ENCODE measurements at regions not wholly inside any gene's neighbourhood (a gene's known extent, or its start where the extent isn't known, plus 50 kb on each side); places are given as distances from the start of the nearest gene placed in this dataset.

- H3K36me3 ChIP-seq (replicated peaks in 1 of 2; ENCODE audit: control insufficient read depth in 1 of 2, insufficient read depth in 2 of 2, low read length in 1 of 2): no peaks in the 10 kb centered on the region
- no peak overlapping the region for H3K27ac ChIP-seq (ENCODE audit: low read depth in 2 of 2, low read length in 1 of 2)
- H3F3A ChIP-seq (replicated peaks; ENCODE audit: insufficient read depth): no peaks in the 10 kb centered on the region
- H4K20me1 ChIP-seq (ENCODE audit: insufficient read depth): no peaks in the 10 kb centered on the region
- H3K9me2 ChIP-seq: no peaks in the 10 kb centered on the region
- H3K4me1 ChIP-seq (ENCODE audit: control insufficient read depth in 1 of 2, insufficient read depth in 2 of 2, low read depth in 1 of 2, low read length in 1 of 2): peaks cover 0 to 6% of the 10 kb centered on the region in 2 experiments; a peak in 1 of 4 replicates
- ChIA-PET CTCF (no interaction called here), POLR2A (no interaction called here)
- H3K79me2 ChIP-seq (ENCODE audit: insufficient read depth): no peaks in the 10 kb centered on the region
- no peak overlapping the region for H2AFZ ChIP-seq (ENCODE audit: low read depth)
- H3K4me3 ChIP-seq (ENCODE audit: low read depth in 2 of 2, low read length in 1 of 2): no peak overlapping the region
- H3K4me2 ChIP-seq: no peak overlapping the region
- DNase-seq: no peak
- H3K27me3 ChIP-seq (ENCODE audit: insufficient read depth): no peaks in the 10 kb centered on the region
- H3K9me3 ChIP-seq: no peaks in the 10 kb centered on the region
- TF ChIP-seq RAD21 (IDR thresholded peaks at IDR 0.05; ENCODE audit: low read length): no peak
- no peak for TF ChIP-seq NRF1 (IDR thresholded peaks at IDR 0.05; ENCODE audit: low read depth, low read length)
- no peak for TF ChIP-seq SMC3 (IDR thresholded peaks at IDR 0.05; ENCODE audit: low read depth, low read length)
- no peak for TF ChIP-seq MAX (IDR thresholded peaks at IDR 0.05; ENCODE audit: low read depth)
- no peak for TF ChIP-seq ELF1 (IDR thresholded peaks at IDR 0.05)
- no peak for TF ChIP-seq PBX3 (IDR thresholded peaks at IDR 0.05)
- TF ChIP-seq CHD2 (IDR thresholded peaks at IDR 0.05; ENCODE audit: low read length, partially characterized antibody): no peak
- no peak overlapping the region for H3K9ac ChIP-seq
These were observed 330.5 kb downstream of the BUD13 start for GRCh38 chr11:116442238-116442752.

- Histone ChIP-seq H3K36me3 (replicated peaks in 1 of 2; ENCODE audit: control insufficient read depth in 1 of 2, insufficient read depth in 2 of 2, low read length in 1 of 2) (no peaks in the 10 kb centered on the region), H3F3A (replicated peaks; ENCODE audit: insufficient read depth) (no peaks in the 10 kb centered on the region), H4K20me1 (ENCODE audit: insufficient read depth) (no peaks in the 10 kb centered on the region), H3K27ac (ENCODE audit: low read depth in 2 of 2, low read length in 1 of 2) (no peak overlapping the region; a peak in 1 of 4 replicates), H3K9ac (no peak overlapping the region), H3K27me3 (ENCODE audit: insufficient read depth) (no peaks in the 10 kb centered on the region), H3K4me1 (ENCODE audit: control insufficient read depth in 1 of 2, insufficient read depth in 2 of 2, low read depth in 1 of 2, low read length in 1 of 2) (peaks cover 0 to 6% of the 10 kb centered on the region in 2 experiments; a peak in 1 of 4 replicates), H3K9me2 (no peaks in the 10 kb centered on the region), H3K4me3 (ENCODE audit: low read depth in 2 of 2, low read length in 1 of 2) (no peak overlapping the region), H3K9me3 (no peaks in the 10 kb centered on the region), H3K4me2 (no peak overlapping the region), H2AFZ (ENCODE audit: low read depth) (no peak overlapping the region), H3K79me2 (ENCODE audit: insufficient read depth) (no peaks in the 10 kb centered on the region)
- no peak for TF ChIP-seq ZBTB33 (IDR thresholded peaks at IDR 0.05; ENCODE audit: borderline replicate concordance, low read depth)
- no peak for TF ChIP-seq SIN3A (IDR thresholded peaks at IDR 0.05; ENCODE audit: borderline replicate concordance, low read depth, low read length)
- no peak for TF ChIP-seq CHD2 (IDR thresholded peaks at IDR 0.05; ENCODE audit: low read length, partially characterized antibody)
- TF ChIP-seq NRF1 (IDR thresholded peaks at IDR 0.05; ENCODE audit: low read depth, low read length): no peak
- TF ChIP-seq RFX5 (IDR thresholded peaks at IDR 0.05; ENCODE audit: low read length): no peak
- TF ChIP-seq JUND (IDR thresholded peaks at IDR 0.05): no peak
- TF ChIP-seq FOXM1 (IDR thresholded peaks at IDR 0.05; ENCODE audit: low read depth): no peak
- TF ChIP-seq FOSL2 (IDR thresholded peaks at IDR 0.05; ENCODE audit: borderline replicate concordance, low read depth): no peak
- TF ChIP-seq GABPA (IDR thresholded peaks at IDR 0.05; ENCODE audit: low read depth): no peak
- no peak for TF ChIP-seq YY1 (IDR thresholded peaks at IDR 0.05; ENCODE audit: low read depth)
- no peak for TF ChIP-seq TAF1 (IDR thresholded peaks at IDR 0.05; ENCODE audit: borderline replicate concordance, low read depth, low read length)
- TF ChIP-seq POLR2AphosphoS5 (IDR thresholded peaks at IDR 0.05; ENCODE audit: low read depth, low read length): no peak
- ChIA-PET CTCF (no interaction called here), POLR2A (no interaction called here)
- no peak for DNase-seq
These were observed 333.5 kb downstream of the BUD13 start for GRCh38 chr11:116439361-116439677.

Measured in SK-N-SH (cell line).